Prostate gland (tissue), 2 donors: ENCODE measurements at regions not wholly inside any gene's neighbourhood (a gene's known extent, or its start where the extent isn't known, plus 50 kb on each side); places are given as distances from the start of the nearest gene placed in this dataset.

Experiments
- DNase-seq: peaks from one replicate; pipeline ENCODE4 v3.0.0-alpha.2; 2019; ENCODE audit warnings: low spot score
- H3K27ac ChIP-seq, 2 donors: fragments of 200-600 bp; sonication (generic); 2 replicates each; pipeline ENCODE4 v1.5.1; 2017 to 2019
- H3K27me3 ChIP-seq: fragments of 200-600 bp; sonication (generic); replicated peaks from 2 replicates; pipeline ENCODE4 v1.5.1; 2019; ENCODE audit not compliant: insufficient read depth
- H3K36me3 ChIP-seq, 2 donors: fragments of 200-600 bp; sonication (generic); 1 replicate in 1 of 2; 2 replicates in 1 of 2; pipeline versions ENCODE4 v1.5.1 to v1.8.1; 2017 to 2019
- H3K4me1 ChIP-seq: fragments of 200-600 bp; sonication (generic); replicated peaks from 2 replicates; pipeline ENCODE4 v1.5.1; 2019
- H3K4me3 ChIP-seq, 2 donors: fragments of 200-600 bp; sonication (generic); 2 replicates each; pipeline ENCODE4 v1.5.1; 2017 to 2019
- H3K9me3 ChIP-seq: fragments of 200-600 bp; sonication (generic); 2 replicates; pipeline ENCODE4 v1.5.1; 2017
- CTCF ChIP-seq, 4 experiments: fragments of 200-600 bp in 2 of 4; fragments of 450-650 bp in 2 of 4; sonication (generic) in 2 of 4; IDR thresholded peaks; 1 replicate in 3 of 4; 2 replicates in 1 of 4; pipeline ENCODE4 v1.5.1; 2016 to 2019; ENCODE audit warnings: antibody characterized with exemption in 4 of 4, mild to moderate bottlenecking in 2 of 4, moderate library complexity in 2 of 4
- POLR2A ChIP-seq: fragments of 450-650 bp; IDR thresholded peaks from one replicate; pipeline ENCODE4 v1.6.1; 2016; ENCODE audit warnings: antibody characterized with exemption, mild to moderate bottlenecking
- POLR2AphosphoS5 ChIP-seq: sonication (generic); formaldehyde crosslinking; IDR thresholded peaks from one replicate; pipeline ENCODE4 v1.6.1; 2017; ENCODE audit warnings: antibody characterized with exemption
- WGBS: methylation state at CpG from one replicate; pipeline ENCODE4 v1.1.5; 2018; 5-methylcytosine and 5-hydroxymethylcytosine counted together
- intact Hi-C: fragments of 100-400 bp; cut with DNase I; formaldehyde crosslinking; loops from one replicate; pipeline ENCODE4 v1.14.2; 2022

DNA sequence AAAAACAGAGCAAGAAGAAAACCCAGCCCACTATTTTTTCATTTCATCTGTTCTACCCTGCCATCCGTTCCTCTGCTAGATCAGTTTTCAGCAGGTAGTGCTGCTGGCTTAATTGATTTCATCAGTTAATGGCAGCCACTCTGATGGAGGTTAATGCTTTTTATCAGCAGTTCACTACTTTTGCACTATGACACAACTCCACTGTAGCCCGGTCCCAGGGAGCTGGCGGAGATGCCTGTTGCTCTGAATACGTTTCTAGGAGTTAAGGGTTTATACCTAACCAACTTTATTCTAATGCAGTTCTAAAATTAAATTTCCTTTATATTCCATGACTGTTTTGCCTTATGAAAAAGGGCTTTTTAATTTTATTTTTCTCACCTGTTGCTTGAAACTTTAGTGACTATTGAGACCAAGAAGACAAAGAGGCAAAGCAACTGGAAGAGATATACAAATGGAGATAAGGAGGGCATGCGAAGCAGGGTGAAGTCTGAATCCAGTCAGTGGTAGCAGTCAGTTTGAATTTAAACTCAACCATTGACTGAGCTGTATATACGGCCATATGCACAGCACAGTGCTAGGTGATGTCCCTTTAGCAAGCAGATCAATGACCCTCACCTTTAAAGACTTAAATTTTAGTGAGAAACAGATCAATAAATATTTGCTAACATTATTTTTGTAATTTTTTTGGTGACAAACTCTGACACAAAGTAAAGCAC is 477.9 kb downstream of the LMO4 start:
- intact Hi-C loops = no loop called here
- peak overlapping the region in 1 of 2 donors; percentile 46 for H3K27ac ChIP-seq
- no peaks in the 10 kb centered on the region for H3K4me1 ChIP-seq
- WGBS = 54% methylated on average over 6 of the region's 6 CpGs
- no peaks in the 10 kb centered on the region for H3K9me3 ChIP-seq
- H3K36me3 ChIP-seq = no peaks in the 10 kb centered on the region
- H3K27me3 ChIP-seq = no peaks in the 10 kb centered on the region
- DNase-seq = no peak
- TF ChIP-seq POLR2A = no peak
- no peak for TF ChIP-seq POLR2AphosphoS5
- no peak for TF ChIP-seq CTCF (IDR thresholded peaks at IDR 0.05)
- H3K4me3 ChIP-seq = no peak overlapping the region

GRCh38 chr1:87810166-87810565 is 481.5 kb downstream of the LMO4 start:
- no peaks in the 10 kb centered on the region for H3K9me3 ChIP-seq
- intact Hi-C loops = no loop called here
- no peak overlapping the region for H3K4me3 ChIP-seq
- H3K27ac ChIP-seq = no peak overlapping the region
- no peak for DNase-seq
- 52% methylated on average over 1 of the region's 1 CpG for WGBS
- no peak for TF ChIP-seq CTCF (IDR thresholded peaks at IDR 0.05)
- no peak for TF ChIP-seq POLR2A
- TF ChIP-seq POLR2AphosphoS5 = no peak
- H3K36me3 ChIP-seq = no peaks in the 10 kb centered on the region
- H3K4me1 ChIP-seq = no peaks in the 10 kb centered on the region
- no peaks in the 10 kb centered on the region for H3K27me3 ChIP-seq

- no peak for TF ChIP-seq POLR2A
- TF ChIP-seq POLR2AphosphoS5 = no peak
- TF ChIP-seq CTCF (IDR thresholded peaks at IDR 0.05) = no peak
Observed at GRCh38 chr1:87812871-87813577, 484.3 kb downstream of the LMO4 start.

GRCh38 chr1:87814573-87814972 is 485.9 kb downstream of the LMO4 start:
- H3K27me3 ChIP-seq = no peaks in the 10 kb centered on the region
- H3K36me3 ChIP-seq = no peaks in the 10 kb centered on the region
- no peak overlapping the region for H3K27ac ChIP-seq
- no peak overlapping the region for H3K4me3 ChIP-seq
- H3K9me3 ChIP-seq = no peaks in the 10 kb centered on the region
- 56% methylated on average over 1 of the region's 1 CpG for WGBS
- no peak for DNase-seq
- intact Hi-C loops = no loop called here
- no peak for TF ChIP-seq POLR2AphosphoS5
- no peak for TF ChIP-seq CTCF (IDR thresholded peaks at IDR 0.05)
- TF ChIP-seq POLR2A = no peak
- H3K4me1 ChIP-seq = no peaks in the 10 kb centered on the region

More at GRCh38 chr1:87812871-87813577, 484.3 kb downstream of the LMO4 start:
- WGBS = 83% methylated on average over 6 of the region's 6 CpGs
- Histone ChIP-seq H3K4me1 (no peaks in the 10 kb centered on the region), H3K27me3 (no peaks in the 10 kb centered on the region), H3K4me3 (no peak overlapping the region), H3K36me3 (no peaks in the 10 kb centered on the region), H3K27ac (no peak overlapping the region), H3K9me3 (no peaks in the 10 kb centered on the region)
- DNase-seq = no peak
- intact Hi-C loops = no loop called here

DNA sequence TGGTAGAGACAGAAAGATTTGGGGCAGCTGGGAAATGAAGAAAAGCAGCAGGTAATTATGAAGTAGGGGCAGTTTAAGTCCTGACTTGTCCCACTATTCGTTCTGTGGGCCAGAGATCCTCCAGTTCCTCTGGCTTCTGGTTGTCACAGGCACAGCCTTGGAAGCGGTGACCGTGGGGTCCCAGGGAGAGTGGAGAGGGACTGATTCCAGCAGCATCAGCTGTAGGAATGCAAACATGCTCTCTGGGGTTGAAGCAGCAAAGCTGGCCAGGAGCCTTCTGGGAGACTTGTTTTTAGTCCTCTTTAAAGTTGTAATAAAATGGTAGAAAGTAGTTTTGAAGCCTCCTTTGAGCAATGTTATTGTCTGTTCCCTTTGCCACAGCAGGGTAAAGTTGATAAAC is 488.0 kb downstream of the LMO4 start:
- Histone ChIP-seq H3K27ac (no peak overlapping the region), H3K27me3 (no peaks in the 10 kb centered on the region), H3K4me1 (no peaks in the 10 kb centered on the region), H3K36me3 (no peaks in the 10 kb centered on the region), H3K4me3 (no peak overlapping the region), H3K9me3 (no peaks in the 10 kb centered on the region)
- 37% methylated on average over 3 of the region's 3 CpGs for WGBS
- no peak for TF ChIP-seq POLR2A
- no peak for TF ChIP-seq CTCF (IDR thresholded peaks at IDR 0.05)
- TF ChIP-seq POLR2AphosphoS5 = no peak
- no peak for DNase-seq
- intact Hi-C loops = no loop called here
